ENCODE measurements at regions not wholly inside any gene's neighbourhood (a gene's known extent, or its start where the extent isn't known, plus 50 kb on each side); places are given as distances from the start of the nearest gene placed in this dataset.
"Not testable (repeated sequence)": the region's sequence is repeated elsewhere in the genome, so short reads cannot be mapped to it uniquely, and the experiment has no call there.

DNA sequence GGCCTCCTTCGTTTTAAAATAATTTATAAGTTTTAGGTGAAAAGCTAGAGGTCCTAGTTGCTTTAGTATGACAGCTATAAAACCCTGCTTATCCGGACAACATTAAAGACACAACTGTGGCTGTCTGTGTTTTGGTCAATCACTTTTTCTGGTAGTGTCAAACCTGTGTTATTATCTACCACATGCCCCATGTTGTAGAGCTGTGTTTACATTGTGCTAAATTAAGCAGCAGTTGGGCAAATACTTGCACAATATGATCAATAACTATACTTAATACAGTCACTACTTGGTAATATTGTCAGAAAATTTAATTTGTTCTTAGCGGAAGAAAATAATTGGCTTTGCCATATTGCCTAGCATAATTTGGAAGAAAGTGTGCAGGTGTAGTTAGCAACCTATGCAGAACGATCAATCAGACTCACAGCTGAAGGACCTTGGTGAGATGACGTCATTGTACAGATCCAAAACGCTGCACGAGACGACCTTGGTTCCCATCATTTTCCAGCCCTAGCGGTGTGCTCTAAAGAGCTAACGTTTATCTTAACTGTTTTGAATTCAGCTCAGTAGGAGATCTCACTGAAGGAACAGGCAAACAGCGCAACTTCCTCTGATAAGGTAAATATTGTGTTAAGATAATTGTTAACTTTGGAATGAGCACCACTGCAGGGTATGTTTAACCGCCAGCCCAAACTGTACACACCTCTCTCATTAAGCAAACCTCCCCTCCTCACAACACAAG lies 476.6 kb downstream of the IRS2 start:
- no peak for DNase-seq

DNA sequence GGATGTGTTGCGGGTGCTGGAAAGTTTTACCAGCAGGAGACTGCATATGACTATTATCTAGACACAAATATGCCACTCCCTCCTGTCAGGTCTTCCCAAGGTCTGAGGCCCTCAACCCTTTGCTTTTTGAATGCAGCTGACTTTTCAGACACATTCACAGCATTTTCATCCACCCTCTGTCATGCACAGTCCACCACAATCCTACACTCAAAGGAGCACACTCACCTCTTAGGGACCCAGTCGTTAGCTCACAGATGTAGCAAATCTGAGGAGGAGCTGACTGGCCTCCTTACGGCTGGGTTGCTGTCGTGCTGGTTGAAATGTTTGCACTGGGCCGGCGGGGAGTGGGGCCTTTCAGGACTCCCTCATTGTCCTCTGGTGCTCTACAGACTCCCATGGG lies 479.4 kb downstream of the IRS2 start:
- DNase-seq: no peak

DNA sequence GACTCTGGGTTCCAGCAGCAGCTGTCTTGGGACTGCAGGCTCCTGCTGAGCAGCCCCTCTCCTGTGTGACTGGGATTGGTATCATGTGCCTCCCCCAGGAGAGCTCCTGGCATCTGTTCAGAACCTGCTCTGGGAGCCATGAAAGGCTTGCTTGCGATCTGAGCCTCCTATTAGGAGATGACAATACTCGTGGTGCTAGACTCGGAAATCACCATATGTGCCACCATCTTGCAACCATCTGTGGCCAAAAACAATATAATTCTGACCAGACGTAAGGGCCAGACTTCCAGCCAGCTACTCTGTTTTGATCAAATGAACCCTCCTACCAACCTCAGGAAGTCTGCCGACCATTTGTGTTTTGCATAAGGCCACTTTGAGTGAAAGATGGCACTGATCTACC lies 484.7 kb downstream of the IRS2 start:
- no peak for DNase-seq

DNA sequence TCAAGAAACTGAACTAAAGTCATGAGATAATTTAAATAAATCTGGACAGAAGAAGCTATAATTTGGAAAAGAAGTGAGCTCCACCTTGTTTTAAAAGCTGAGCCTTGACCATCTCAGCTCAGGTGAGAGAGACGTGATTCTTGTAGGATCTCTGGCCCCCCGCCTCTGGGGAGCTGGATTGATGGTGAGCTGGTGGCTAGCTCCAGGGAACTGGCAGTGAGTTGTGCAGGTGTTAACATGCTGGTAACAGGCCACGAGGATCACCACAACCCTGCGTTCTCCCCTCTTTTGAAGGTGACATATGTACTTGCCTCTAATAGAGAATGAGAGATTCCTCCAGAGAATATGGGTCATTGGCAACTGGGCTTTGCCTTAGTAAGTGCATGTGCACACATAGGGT lies 485.1 kb downstream of the IRS2 start:
- no peak for DNase-seq

DNA sequence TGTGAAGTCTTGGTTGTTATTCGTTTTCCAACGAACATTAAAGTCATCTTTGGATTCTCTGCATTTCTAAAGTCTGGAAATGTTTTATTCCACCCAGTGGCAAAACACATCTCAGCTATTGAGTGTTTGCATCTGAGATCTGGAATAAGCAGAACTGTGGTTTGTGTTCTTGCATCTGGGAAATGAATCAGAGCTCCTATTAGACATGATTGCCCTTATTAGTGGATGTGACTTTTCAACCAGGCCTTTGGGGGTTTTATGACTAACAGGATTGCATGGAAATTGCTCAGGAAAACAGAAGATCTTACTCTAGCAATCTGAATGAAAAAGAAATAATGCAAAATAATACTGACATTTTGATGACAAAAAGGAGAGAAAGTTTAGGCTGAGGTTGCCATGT lies 488.8 kb downstream of the IRS2 start:
- DNase-seq: no peak

DNA sequence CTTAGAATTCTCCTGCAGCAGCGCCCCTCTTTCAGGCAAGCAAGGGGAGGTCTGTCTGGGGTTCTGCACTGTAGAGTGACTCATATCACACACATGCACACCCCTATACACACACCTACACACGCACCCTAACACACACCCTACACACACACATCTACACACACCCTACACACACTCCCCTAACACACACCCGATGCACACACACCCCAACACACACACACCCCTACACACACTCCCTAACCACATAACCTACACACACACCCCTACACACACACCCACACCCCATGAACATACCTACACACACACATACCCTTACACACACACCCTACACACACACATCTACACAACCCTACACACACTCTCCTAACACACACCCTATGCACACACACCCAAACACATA lies 493.2 kb downstream of the IRS2 start:
- DNase-seq: no peak

DNA sequence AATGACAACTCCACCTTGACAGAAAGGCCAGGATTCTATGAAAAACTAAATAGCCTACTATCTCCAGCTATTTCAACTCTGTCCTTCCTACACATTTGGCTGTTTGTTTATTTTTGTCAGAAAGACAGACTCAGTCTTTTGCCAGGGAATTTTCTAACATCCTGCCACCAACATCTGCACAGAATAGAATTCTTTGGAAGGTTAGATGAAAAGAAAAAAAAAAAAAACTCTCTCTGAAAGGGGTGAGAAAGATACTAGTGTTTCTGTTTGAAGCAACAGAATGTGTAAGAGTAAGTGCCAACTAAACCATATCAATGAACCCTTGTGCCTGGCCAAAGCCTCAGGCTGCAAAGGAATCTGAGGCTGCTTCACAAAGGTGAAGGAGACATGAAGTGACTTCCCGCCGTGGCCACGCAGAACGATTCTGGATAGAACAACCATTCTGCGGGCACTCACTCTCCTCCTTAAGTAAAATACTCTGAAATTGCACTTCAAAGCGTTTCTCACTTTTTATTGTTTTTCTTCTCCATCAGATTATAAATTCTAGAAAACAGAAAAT lies 498.2 kb downstream of the IRS2 start:
- no peak for DNase-seq

DNA sequence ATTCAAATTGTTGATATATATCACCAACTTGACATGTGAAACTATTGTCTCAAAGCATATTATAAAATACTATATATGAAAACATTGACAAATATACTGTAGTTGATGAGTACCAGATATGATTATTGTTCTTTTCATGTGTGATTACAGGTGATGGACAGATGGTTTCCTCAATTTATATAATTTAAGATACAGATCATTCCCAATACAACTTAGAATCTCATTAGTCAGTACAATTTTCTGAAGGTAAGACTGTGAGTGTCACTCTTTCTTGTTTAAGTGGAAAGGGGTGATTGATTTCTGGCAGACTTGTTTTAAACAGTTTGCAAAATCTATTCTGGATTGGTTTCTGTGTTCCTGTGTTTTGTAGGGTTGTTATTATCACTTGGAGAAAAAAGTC lies 498.8 kb downstream of the IRS2 start:
- no peak for DNase-seq

DNA sequence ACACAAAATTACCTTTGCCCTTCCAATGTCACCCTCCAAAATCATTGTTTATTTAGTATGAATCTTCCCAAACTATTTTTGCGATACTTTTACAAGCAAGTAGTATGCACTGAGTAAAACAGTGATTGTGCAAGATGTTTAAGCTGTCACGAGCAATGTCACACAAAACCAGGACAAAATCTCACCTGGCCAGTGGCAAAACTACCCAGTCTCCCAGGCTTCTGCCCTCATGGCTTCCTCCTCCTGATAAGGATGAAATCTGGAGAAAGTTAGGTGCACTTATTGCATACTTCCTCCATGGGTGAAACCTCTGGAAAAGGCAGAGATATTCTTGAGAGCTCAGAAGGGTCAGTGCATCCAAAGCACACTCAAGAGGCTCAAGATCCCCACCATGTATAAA lies 500.8 kb downstream of the IRS2 start:
- no peak for DNase-seq

DNA sequence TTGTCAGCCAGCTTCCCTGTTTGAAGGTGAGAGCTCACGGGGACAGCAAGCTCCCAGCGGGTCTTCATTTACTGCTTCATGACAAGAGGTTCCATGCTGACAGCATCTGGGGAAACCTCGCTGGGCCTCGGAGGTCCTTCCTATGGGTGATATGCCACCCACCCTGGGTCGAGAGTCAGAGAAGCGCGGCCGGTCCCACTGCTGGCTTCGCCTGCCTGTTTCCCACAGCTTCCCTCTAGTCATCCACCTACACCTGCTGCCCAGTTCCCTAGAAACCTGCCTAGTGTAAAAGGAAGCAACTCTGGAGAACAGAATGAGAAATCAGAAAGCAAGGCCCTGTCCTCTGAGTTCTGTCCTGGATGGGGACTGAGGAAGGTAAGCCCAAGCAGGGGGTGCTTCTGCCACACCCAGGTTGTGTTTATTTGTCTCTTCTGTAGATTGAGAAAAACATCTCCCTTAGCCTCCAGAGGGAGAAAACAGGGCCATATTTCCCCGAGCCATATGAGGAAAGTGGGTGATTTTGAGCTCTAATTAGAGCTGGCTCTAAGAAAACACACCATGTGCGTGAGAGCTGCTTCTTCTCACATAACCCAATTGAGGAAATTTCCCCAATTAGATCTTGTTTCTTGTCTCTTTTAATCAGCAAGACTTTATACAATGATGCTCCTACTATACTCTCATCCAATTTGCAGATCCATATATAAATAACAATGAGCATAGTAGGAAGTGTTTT lies 504.3 kb downstream of the IRS2 start:
- DNase-seq: no peak

DNA sequence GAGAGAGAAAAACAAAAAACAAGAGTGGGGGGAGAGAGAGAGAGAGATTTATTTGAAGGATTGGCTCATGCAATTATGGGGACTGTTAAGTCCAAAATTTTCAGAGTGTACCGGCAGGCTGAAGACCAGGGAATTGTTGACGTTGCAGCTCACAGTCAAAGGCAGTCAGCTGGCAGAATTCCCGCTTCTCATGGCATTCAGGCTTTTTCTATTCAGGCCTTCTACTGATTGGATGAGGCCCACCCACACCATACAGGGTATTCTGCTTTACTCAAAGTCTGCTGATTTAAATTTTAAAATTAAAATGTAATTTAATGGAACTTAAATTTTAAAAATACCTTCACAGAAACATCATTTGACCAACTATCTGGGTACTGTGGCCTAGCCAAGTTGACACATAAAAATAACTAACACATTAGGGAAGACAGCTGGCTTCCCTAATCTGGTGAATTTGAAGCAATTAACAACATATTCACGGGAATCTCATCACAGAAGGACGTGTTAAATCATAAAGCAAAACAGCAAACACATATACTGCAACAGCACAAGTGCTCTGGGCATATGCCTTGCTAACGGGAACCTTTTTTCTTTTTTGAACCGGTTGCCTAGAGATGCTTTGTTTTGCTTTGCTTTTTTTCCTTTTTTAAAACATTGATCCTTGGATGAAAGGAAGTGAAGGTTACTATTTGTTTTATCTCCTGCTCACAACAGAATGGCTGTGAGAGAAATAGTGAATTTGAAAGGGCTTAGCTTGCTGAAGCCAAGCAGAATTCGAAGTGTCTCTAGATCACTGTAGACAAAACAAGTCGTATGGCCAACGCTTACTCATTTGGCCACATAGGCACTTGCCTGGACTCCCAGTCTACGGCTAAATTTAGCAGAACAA lies 505.1 kb downstream of the IRS2 start:
- no peak for DNase-seq

DNA sequence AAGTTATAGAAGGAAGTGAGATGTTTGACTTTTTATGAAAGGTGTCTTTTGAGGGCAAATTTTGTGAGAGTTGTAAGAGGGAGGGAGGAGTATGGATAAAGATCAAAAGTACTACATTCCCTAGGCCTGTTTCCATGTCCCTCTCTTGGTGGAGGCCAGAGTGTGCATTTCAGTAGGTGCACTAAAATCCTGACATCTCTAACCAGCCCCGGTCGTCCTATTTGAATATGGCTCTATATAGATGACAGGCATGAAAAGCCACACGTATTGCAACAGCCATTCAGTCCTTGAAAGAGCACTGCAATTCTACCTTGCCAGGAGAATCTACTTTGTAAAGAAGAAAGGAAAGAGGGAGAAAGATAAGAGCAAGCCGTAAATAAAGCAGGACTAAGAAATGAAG lies 510.1 kb downstream of the IRS2 start:
- no peak for DNase-seq

DNA sequence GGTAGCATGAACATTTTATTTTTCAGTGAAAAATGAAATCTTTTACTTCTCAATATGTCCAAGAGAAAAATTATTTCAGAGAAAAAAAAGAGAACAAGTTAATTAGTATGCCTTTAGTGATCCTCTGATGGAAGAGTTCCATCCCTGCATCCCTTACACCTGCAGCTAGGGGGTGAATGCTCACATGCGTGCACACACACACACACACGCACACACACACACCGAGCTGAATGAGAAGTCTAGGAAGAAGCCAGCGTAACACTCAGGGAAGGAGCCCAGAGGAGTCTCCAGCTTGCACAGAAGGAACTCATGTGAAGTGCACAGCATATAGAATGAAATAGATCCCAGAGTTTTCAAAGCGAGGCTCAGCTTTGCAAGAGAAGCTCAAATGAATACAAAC lies 510.5 kb downstream of the IRS2 start:
- no peak for DNase-seq

DNA sequence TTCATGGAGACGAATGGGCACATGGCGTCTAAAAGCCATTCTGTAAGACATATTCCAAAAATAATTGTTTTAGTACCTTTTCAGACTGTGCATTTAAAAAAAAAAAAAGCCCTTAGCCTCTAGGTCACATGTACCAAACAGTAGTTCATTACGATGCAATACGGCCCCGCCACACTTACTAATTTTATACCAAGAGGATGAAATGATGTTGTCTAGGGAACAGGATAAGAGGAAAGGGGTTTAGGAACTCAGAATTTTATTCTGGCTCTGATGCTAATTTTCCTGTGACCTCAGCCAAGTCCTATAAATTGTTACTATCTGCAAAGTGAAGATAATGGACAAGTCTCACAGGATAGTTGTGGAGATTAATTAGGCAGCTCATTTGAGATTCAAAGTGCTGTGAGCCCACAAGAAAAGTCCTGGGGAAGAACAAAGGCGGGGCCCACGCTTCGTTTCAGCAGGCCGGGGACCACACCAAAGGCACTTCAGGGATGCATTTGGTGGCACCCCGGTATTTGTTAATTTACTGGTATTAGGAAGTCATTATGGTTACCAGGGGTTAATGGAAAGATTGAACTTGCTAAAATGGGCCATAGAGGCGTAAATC lies 511.1 kb downstream of the IRS2 start:
- DNase-seq: no peak

DNA sequence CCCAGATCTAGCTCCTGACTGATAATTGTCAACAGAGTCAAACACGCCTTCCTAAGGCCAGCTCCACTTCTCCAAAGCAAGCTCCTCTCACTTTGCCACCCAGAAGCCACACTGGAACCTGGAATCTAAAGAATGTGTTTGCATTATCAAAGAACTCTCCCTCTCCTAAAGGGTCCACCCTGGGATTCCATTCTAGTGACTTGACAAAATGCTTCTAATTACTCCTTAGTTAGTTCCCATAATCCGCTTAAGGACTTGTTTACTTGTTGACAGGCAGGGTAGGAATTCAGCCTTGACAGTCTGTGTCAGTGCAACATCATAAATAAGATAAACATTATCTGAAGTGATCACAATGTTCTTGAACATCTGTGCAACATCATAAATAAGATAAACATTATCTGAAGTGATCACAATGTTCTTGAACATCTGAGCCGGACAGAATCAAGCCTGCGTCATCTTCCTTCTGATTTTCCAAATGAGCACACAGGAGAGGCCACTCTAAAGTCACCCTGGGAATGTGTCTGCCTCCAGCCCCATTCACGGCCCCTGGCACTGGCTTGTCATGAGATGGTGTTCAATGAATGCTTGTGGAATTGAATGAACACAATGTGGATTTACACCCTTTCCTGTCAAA lies 512.1 kb downstream of the IRS2 start:
- DNase-seq: no peak

DNA sequence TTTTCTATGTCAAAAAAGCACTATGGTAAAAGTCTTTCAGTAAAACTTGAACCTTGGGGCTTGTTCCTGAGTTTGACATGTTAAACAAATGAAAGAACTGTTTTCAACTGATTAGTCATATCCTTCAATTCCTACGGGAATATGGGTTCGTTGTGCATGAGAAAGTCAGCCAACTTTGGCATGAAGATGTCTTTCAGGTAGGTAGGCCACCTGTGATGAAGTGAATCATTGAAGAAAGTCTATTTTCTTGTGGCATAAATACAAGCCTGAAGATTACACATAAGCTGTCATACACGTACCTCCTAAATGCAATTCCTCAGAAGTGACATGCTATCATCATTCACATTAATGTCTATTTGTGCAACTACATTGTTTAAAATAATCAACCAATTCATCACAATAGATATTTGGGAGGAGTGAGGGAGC lies 513.0 kb downstream of the IRS2 start:
- no peak for DNase-seq

DNA sequence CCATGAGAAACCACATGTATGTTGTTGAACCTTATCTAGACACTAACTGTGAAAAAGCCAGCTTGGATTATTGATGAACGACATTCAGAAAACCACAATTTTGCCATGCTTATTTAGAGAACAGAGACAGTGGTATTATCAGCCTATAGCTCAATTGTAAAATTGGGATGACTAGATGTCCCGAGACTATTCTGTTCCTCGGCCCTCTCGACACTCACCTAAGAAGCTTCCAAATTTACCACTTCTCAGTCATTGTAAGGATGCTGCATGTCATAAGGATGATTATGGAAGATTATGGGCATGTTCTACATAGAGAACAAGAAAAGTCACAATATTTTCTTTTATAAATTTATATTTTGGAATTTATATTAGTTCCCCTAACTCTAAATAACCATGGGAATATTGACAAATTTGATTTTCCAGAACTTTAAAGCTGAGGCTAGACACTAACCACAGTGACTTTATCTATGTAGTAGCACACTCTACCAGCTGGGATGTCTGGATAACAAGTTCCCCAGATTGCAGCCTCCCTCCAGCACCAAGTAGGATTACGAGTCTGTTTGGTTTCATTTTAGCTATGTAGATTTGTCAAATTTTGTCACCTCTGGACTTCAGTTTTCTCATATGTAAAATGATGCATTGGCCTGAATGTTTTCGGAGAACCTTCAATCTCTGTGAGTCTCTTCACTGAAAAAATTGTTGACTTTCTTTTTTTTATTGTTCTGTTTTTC lies 513.6 kb downstream of the IRS2 start:
- no peak for DNase-seq

DNA sequence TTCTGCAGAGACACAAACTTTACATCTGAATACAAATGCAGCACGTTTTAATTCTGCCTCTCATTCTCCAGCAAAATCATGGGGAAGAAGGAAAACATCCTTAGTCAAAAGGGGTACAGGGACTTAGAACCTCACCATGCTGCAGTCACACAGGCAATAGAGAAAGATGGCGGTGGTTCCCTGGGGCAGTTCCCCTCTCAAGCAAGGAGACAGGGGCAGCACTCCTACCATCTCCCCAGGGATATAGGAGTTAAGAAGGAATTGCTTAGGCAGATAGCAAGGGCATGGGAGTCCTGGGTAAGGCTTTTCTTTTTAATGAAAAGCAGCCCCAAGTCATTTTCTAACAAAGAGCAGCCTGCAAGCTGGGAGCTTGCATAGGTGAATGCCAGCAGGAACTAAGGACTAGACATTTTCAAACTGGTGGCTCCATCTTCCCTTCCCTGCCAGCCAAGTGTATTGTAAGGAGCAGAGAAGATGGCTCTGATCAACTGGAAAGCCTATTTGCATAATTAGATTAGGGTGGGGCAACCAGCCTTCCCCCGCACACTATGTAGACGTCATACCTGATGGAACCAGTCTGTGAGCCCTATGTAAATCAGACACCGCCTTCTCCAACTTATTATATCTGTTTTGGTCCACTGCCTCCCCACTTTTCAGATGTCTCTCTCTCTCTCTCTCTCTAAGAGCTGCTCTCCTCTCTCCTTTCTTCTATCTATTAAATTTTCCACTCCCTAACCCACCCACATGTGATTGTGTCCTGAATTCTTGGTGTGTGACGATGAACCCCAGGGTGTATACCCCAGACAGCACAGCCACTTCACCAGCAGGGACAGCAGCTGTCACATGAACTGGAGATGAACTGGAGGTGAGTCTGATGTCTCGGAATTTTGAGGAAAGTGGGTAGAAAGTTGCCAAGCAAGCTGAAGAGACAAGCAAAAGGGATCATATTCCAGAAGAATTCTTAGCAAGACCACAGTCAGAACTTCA lies 514.5 kb downstream of the IRS2 start:
- no peak for DNase-seq

DNA sequence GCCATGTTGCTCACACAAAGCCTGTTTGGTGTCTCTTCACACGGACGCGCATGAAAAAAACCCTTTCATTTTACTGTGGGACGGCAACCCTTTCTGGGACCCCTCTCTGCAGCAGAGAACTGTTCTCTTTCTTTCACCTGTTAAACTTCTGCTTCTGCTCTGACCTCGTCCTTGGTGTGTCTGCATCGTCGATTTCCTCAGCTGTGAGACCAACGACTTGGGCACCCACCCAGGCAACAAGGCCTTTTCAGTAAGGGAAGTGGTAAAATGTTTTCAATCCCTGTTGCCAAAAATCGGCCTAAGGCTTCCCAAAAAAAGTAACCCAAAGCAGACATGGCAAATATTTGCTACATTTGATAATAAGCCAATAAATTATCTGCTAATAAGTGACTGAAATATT lies 515.3 kb downstream of the IRS2 start:
- no peak for DNase-seq

DNA sequence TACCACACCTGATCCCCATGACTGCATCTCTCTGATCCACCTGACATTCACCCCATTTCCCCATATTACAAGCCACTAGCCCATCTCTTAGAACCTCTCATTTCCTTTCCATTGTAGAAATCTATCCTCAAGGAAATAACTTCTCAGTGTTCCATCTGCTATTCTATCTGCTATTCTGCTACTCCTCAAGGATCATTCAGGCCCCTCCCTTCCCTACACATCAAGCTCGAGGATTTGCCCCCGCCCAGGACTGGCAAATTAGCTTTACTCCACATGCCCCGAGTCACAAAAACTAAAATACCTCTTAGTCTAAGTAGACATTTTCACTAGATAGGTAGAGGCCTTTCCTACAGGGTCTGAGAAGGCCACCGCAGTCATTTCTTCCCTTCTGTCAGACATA lies 517.0 kb downstream of the IRS2 start:
- not testable (repeated sequence) for DNase-seq

All from central memory CD4-positive, alpha-beta T cell (primary cell).